ENCODE measurements at regions not wholly inside any gene's neighbourhood (a gene's known extent, or its start where the extent isn't known, plus 50 kb on each side); places are given as distances from the start of the nearest gene placed in this dataset.

- TF ChIP-seq CTCF (IDR thresholded peaks at IDR 0.05 in 4 of 5, conservative IDR thresholded peaks at IDR 0.05 in 1 of 5) (no peak), POLR2A (IDR thresholded peaks at IDR 0.05) (no peak)
Measured at GRCh38 chr3:40997711-40998519, 201.4 kb upstream of the CTNNB1 start.
